ENCODE measurements at regions not wholly inside any gene's neighbourhood (a gene's known extent, or its start where the extent isn't known, plus 50 kb on each side); places are given as distances from the start of the nearest gene placed in this dataset.

DNA sequence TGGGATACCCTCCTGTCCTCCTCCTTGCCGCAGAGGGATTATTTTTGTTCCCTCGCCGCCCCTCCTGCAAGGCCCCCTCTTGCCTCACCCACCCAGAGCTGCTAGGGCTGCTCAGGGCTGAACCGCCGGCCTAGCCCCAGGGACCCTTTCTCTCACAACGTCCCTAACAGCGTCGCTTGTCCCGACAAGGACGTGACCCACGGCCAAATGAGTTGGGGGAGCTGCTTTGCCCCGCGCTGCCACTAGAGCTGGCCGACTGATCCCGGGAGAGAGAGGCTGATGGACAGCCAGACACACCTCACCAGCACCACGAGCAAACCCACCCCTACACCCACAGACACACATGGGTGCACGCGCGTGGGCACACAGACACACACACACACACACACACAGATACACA lies 154.6 kb upstream of the ALG10B start:
- TF ChIP-seq, protein P1, sequence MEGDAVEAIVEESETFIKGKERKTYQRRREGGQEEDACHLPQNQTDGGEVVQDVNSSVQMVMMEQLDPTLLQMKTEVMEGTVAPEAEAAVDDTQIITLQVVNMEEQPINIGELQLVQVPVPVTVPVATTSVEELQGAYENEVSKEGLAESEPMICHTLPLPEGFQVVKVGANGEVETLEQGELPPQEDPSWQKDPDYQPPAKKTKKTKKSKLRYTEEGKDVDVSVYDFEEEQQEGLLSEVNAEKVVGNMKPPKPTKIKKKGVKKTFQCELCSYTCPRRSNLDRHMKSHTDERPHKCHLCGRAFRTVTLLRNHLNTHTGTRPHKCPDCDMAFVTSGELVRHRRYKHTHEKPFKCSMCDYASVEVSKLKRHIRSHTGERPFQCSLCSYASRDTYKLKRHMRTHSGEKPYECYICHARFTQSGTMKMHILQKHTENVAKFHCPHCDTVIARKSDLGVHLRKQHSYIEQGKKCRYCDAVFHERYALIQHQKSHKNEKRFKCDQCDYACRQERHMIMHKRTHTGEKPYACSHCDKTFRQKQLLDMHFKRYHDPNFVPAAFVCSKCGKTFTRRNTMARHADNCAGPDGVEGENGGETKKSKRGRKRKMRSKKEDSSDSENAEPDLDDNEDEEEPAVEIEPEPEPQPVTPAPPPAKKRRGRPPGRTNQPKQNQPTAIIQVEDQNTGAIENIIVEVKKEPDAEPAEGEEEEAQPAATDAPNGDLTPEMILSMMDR (optimal IDR thresholded peaks at IDR 0.05 in 1 of 3, IDR thresholded peaks at IDR 0.05 in 1 of 3, conservative IDR thresholded peaks at IDR 0.05 in 1 of 3; ENCODE audit: extremely low read depth in 1 of 3, insufficient read depth in 2 of 3, low read length in 3 of 3), result no peak
- TF ChIP-seq EZH2 (IDR thresholded peaks at IDR 0.05; ENCODE audit: low read length), result no peak

All from keratinocyte (primary cell).